Thyroid gland (tissue), 4 donors: ENCODE measurements at regions not wholly inside any gene's neighbourhood (a gene's known extent, or its start where the extent isn't known, plus 50 kb on each side); places are given as distances from the start of the nearest gene placed in this dataset.

Experiments used
- DNase-seq, 2 donors: peaks; one replicate each; pipeline ENCODE4 v3.0.0-alpha.2; 2019
- H3K27ac ChIP-seq, 3 donors: fragments of 200-600 bp; sonication (generic); 1 replicate in 2 of 3; 2 replicates in 1 of 3; pipeline ENCODE4 v1.5.1; 2016 to 2019; ENCODE audit warnings: mild to moderate bottlenecking in 1 of 3, moderate library complexity in 1 of 3
- H3K27me3 ChIP-seq: fragments of 200-600 bp; sonication (generic); one replicate; pipeline ENCODE4 v1.5.1; 2019
- H3K36me3 ChIP-seq, 2 donors: fragments of 200-600 bp; sonication (generic); one replicate each; pipeline ENCODE4 v1.5.1; 2016 to 2019
- H3K4me1 ChIP-seq, 2 donors: fragments of 200-600 bp; sonication (generic); one replicate each; pipeline ENCODE4 v1.5.1; 2017 to 2019
- H3K4me3 ChIP-seq, 3 donors: fragments of 200-600 bp; sonication (generic); replicated peaks in 1 of 3; 1 replicate in 2 of 3; 2 replicates in 1 of 3; pipeline ENCODE4 v1.5.1; 2016; ENCODE audit warnings: mild to moderate bottlenecking in 1 of 3
- H3K9me3 ChIP-seq: fragments of 200-600 bp; sonication (generic); one replicate; pipeline ENCODE4 v1.5.1; 2017
- POLR2A ChIP-seq, 2 donors: fragments of 450-650 bp; IDR thresholded peaks; one replicate each; pipeline ENCODE4 v1.6.1; 2017; ENCODE audit warnings: antibody characterized with exemption in 2 of 2, mild to moderate bottlenecking in 2 of 2, moderate library complexity in 1 of 2
- WGBS, 2 donors: methylation state at CpG; one replicate each; pipeline ENCODE4 v1.1.5; 2017; 5-methylcytosine and 5-hydroxymethylcytosine counted together
- intact Hi-C: fragments of 100-400 bp; cut with DNase I; formaldehyde crosslinking; loops from one replicate; pipeline ENCODE4 v1.15.1; 2023
- TF ChIP-seq, protein P1 (sequence below), 6 experiments: fragments of 200-600 bp in 3 of 6; fragments of 450-650 bp in 3 of 6; sonication (generic) in 3 of 6; IDR thresholded peaks; one replicate each; pipeline ENCODE4 v1.5.1; 2016 to 2019; ENCODE audit warnings: antibody characterized with exemption in 6 of 6, mild to moderate bottlenecking in 2 of 6, inconsistent platforms in 1 of 6, moderate library complexity in 1 of 6

DNA sequence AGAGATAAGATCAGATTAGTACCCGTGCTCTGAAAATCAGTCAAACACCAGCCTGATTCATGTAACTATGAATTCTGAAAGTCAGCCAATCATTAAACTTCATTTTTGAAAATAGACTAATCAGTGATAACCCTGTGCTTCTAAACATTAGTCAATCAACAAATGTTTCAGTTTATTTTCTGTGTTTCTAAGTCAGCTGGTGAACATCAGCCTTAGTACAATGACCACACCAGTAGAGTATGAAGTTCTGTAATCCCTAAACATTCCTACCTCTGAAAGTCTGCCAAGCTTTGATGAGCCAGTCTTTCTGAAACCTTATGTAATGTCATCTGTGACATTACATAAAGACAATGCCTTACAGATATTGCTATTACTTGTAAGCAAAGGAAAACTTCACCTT, 807.4 kb upstream of the CRIM1 start:
- Histone ChIP-seq H3K27ac (no peak overlapping the region), H3K4me1 (no peaks in the 10 kb centered on the region), H3K36me3 (no peaks in the 10 kb centered on the region), H3K27me3 (no peaks in the 10 kb centered on the region), H3K9me3 (no peaks in the 10 kb centered on the region), H3K4me3 (no peak overlapping the region)
- no peak for DNase-seq
- 53 to 82% methylated on average over 1 of the region's 1 CpG for WGBS, 2 donors
- TF ChIP-seq, protein P1, sequence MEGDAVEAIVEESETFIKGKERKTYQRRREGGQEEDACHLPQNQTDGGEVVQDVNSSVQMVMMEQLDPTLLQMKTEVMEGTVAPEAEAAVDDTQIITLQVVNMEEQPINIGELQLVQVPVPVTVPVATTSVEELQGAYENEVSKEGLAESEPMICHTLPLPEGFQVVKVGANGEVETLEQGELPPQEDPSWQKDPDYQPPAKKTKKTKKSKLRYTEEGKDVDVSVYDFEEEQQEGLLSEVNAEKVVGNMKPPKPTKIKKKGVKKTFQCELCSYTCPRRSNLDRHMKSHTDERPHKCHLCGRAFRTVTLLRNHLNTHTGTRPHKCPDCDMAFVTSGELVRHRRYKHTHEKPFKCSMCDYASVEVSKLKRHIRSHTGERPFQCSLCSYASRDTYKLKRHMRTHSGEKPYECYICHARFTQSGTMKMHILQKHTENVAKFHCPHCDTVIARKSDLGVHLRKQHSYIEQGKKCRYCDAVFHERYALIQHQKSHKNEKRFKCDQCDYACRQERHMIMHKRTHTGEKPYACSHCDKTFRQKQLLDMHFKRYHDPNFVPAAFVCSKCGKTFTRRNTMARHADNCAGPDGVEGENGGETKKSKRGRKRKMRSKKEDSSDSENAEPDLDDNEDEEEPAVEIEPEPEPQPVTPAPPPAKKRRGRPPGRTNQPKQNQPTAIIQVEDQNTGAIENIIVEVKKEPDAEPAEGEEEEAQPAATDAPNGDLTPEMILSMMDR (IDR thresholded peaks at IDR 0.05), result no peak
- TF ChIP-seq POLR2A (IDR thresholded peaks at IDR 0.05), result no peak
- intact Hi-C loops, result no loop called here

DNA sequence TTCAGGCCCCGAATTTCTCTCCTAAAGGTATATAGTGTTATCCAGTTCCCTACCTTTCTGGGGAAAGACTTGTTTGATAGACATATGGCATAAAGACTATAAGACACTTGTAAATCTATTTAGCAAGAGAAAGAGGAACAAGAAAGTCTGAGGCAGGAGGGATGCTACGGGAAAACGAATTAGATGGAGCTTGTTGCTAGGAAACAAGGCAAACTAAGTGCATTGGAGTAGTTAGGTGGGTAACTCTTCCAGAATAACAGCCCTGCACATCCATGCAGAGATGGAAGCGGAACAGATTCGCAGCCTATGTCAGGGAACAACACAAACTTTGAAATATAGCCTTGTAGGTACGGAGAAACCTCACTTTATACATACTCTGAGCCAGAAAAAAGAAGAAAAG, 810.3 kb upstream of the CRIM1 start:
- DNase-seq, result no peak
- Histone ChIP-seq H3K36me3 (no peaks in the 10 kb centered on the region), H3K9me3 (no peaks in the 10 kb centered on the region), H3K27me3 (no peaks in the 10 kb centered on the region), H3K27ac (no peak overlapping the region), H3K4me1 (no peaks in the 10 kb centered on the region), H3K4me3 (no peak overlapping the region)
- 80 to 84% methylated on average over 6 of the region's 6 CpGs for WGBS, 2 donors
- TF ChIP-seq POLR2A (IDR thresholded peaks at IDR 0.05), result no peak
- TF ChIP-seq, protein P1 (IDR thresholded peaks at IDR 0.05), result no peak
- intact Hi-C loops, result no loop called here

DNA sequence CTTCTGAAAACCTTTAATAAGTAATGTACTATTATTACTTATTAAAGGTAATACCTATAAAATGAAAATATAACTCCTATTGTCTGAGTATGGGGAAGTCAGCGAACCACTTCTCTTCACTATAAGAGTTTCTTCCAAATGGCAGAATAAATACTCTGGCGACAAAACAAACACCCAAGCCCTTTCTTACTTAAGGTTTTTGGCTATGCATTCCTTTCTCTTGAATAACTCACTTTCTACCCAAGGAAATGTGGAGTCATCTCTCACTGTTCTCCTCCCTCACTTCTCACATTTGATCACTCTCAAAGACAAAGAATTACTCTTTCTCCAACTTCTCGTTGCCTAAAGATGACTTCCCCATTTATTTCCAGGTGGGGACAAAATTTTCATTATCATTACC, 816.8 kb upstream of the CRIM1 start:
- intact Hi-C loops, result no loop called here
- no peak overlapping the region for H3K4me3 ChIP-seq
- H3K27me3 ChIP-seq, result no peaks in the 10 kb centered on the region
- no peak overlapping the region for H3K27ac ChIP-seq
- DNase-seq, result no peak
- H3K36me3 ChIP-seq, result no peaks in the 10 kb centered on the region
- no peak for TF ChIP-seq POLR2A (IDR thresholded peaks at IDR 0.05)
- TF ChIP-seq, protein P1 (IDR thresholded peaks at IDR 0.05), result no peak
- H3K9me3 ChIP-seq, result no peaks in the 10 kb centered on the region
- H3K4me1 ChIP-seq, result no peaks in the 10 kb centered on the region
- WGBS, 2 donors, result 44 to 49% methylated on average over 3 of the region's 3 CpGs

DNA sequence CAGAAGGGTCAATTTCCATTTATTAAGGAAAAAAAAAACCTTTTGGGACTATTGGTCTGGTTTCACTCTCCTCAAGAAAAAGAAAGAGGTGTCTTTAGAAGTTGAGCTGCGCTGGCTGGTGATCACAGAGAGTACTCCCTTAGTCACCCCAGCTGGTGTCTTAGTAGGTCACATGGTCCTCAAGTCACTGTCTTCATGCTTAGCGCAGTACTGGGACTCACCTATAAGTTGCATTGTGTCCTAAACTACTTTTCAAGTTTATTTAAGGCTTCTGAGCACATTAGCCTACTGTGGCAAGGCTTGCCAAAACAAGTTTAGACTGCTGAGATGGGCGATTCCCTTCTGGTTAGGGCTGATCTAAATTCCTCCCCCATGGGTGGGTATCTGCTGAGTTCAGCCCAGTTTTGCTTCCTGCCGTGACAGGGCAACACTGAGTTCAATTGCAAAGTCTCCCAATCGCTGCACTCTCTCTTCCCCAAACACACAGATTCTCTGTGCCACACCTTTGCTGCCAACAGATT, 824.9 kb upstream of the CRIM1 start:
- no peaks in the 10 kb centered on the region for H3K27me3 ChIP-seq
- intact Hi-C loops, result no loop called here
- H3K4me3 ChIP-seq, result no peak overlapping the region
- WGBS, 2 donors, result 84 to 86% methylated on average over 5 of the region's 5 CpGs
- no peaks in the 10 kb centered on the region for H3K9me3 ChIP-seq
- no peak for DNase-seq
- no peak for TF ChIP-seq POLR2A (IDR thresholded peaks at IDR 0.05)
- TF ChIP-seq, protein P1 (IDR thresholded peaks at IDR 0.05), result no peak
- no peak overlapping the region for H3K27ac ChIP-seq
- H3K36me3 ChIP-seq, result no peaks in the 10 kb centered on the region
- no peaks in the 10 kb centered on the region for H3K4me1 ChIP-seq

DNA sequence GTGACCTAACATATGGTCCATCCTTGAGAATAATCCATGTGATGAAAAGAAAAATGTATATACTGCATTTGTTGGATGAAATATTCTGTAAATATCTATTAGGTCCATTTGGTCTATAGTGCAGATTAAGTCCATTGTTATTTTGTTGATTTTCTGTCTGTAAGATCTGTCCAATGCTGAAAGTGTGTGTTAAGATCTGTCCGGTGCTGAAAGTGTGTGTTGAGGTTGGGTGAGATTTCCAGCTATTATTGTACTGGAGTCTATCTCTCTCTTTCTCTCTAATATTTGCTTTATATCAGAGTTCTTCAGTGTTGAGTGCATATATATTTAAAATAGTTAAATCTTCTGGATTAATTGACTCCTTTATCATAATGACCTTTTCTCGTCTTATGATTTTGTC, 828.8 kb upstream of the CRIM1 start:
- Histone ChIP-seq H3K4me1 (no peaks in the 10 kb centered on the region), H3K27ac (no peak overlapping the region), H3K9me3 (no peaks in the 10 kb centered on the region), H3K36me3 (no peaks in the 10 kb centered on the region), H3K4me3 (no peak overlapping the region), H3K27me3 (no peaks in the 10 kb centered on the region)
- intact Hi-C loops, result no loop called here
- WGBS, 2 donors, result 73 to 88% methylated on average over 2 of the region's 2 CpGs
- no peak for DNase-seq
- TF ChIP-seq, protein P1 (IDR thresholded peaks at IDR 0.05), result no peak
- no peak for TF ChIP-seq POLR2A (IDR thresholded peaks at IDR 0.05)
